Adrenal gland (tissue), 5 donors: ENCODE measurements at regions not wholly inside any gene's neighbourhood (a gene's known extent, or its start where the extent isn't known, plus 50 kb on each side); places are given as distances from the start of the nearest gene placed in this dataset.

Source experiments
- POLR2A ChIP-seq, 2 donors: fragments of 450-650 bp; IDR thresholded peaks; one replicate each; pipeline ENCODE4 v1.6.1; 2017; ENCODE audit warnings: antibody characterized with exemption in 2 of 2, mild to moderate bottlenecking in 2 of 2, moderate library complexity in 1 of 2
- TF ChIP-seq, protein P1 (sequence below), 6 experiments: fragments of 450-650 bp in 4 of 6; fragments of 200-600 bp in 2 of 6; sonication (generic) in 1 of 6; IDR thresholded peaks; 1 replicate in 5 of 6; 2 replicates in 1 of 6; pipeline versions ENCODE4 v1.5.1 to v1.8.0; 2016 to 2021; ENCODE audit warnings: antibody characterized with exemption in 6 of 6, mild to moderate bottlenecking in 2 of 6, moderate library complexity in 1 of 6
- donor health status: DM: no; HTN: no; CAD: no.

DNA sequence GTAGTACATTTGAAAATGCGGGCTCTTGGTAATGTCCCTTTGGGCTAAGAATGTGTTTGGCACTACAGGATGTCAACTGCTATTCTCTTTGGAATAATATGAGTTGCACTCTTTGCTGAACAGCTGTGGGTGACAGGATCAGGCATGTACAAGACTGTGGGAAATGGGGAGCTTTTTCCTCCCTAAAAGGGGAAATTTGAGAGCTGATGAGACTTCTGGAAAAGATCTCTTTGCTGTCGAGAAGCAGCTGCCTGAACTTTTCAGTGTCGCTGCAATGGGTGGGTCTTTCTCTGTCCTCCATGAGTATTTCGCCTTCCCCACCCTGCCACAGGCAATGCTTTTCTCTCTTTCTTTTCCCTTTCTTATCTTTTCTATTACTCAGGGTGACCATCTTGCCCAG is 762.2 kb upstream of the GCFC2 start:
- TF ChIP-seq, protein P1, sequence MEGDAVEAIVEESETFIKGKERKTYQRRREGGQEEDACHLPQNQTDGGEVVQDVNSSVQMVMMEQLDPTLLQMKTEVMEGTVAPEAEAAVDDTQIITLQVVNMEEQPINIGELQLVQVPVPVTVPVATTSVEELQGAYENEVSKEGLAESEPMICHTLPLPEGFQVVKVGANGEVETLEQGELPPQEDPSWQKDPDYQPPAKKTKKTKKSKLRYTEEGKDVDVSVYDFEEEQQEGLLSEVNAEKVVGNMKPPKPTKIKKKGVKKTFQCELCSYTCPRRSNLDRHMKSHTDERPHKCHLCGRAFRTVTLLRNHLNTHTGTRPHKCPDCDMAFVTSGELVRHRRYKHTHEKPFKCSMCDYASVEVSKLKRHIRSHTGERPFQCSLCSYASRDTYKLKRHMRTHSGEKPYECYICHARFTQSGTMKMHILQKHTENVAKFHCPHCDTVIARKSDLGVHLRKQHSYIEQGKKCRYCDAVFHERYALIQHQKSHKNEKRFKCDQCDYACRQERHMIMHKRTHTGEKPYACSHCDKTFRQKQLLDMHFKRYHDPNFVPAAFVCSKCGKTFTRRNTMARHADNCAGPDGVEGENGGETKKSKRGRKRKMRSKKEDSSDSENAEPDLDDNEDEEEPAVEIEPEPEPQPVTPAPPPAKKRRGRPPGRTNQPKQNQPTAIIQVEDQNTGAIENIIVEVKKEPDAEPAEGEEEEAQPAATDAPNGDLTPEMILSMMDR (IDR thresholded peaks at IDR 0.05), result no peak
- no peak for TF ChIP-seq POLR2A (IDR thresholded peaks at IDR 0.05)
